GM12878 (cell line): ENCODE measurements at regions not wholly inside any gene's neighbourhood (a gene's known extent, or its start where the extent isn't known, plus 50 kb on each side); places are given as distances from the start of the nearest gene placed in this dataset.

Source experiments
- ATAC-seq: fragments of 200-7000 bp; cut with Tn5 transposase; 3 replicates; pipeline ENCODE4 v1.9.1; 2020; ENCODE audit warnings: mild to moderate bottlenecking, moderate library complexity
- BruUV-seq: library from RNA; stranded (reverse); fragments of 400-500 nt; replicated peaks from 2 replicates; lab custom pipeline; 2021; lab: Mats Ljungman, UMichigan
- CTCF ChIA-PET: fragments of 300-600 bp; sonication (Branson Sonifier 250); formaldehyde crosslinking; extraction: SDS; loops from one replicate; lab custom pipeline; 2021; ENCODE audit warnings: inconsistent platforms; lab: Yijun Ruan, JAX
- POLR2A ChIA-PET: fragments of 350-600 bp; formaldehyde crosslinking; extraction: SDS; loops from one replicate; lab custom pipeline; 2021; ENCODE audit warnings: inconsistent platforms; lab: Charles Lee
- RAD21 ChIA-PET: fragments of 300-600 bp; sonication (Branson Sonifier 250); formaldehyde crosslinking; loops from one replicate; lab custom pipeline; 2023; ENCODE audit warnings: antibody characterized with exemption; ENCODE audit not compliant: unreplicated experiment; lab: Charles Lee
- SMC1A ChIA-PET: fragments of 300-600 bp; sonication (Branson Sonifier 250); formaldehyde crosslinking; loops from one replicate; lab custom pipeline; 2023; ENCODE audit not compliant: unreplicated experiment, uncharacterized antibody; lab: Charles Lee
- DNase-seq: peaks from one replicate; pipeline ENCODE4 v3.0.0-alpha.2; 2011; ENCODE audit warnings: low read depth, low spot score
- FAIRE-seq: peaks from 3 replicates; lab custom pipeline; 2011; peaks lifted over from hg19 to GRCh38; lab: Jason Lieb, UNC
- H2AFZ ChIP-seq: 2 replicates; pipeline ENCODE4 v1.6.0; 2011; ENCODE audit warnings: low read depth, low read length, control low read depth; ENCODE audit not compliant: control insufficient read depth
- H3K27ac ChIP-seq: 2 replicates; pipeline ENCODE4 v1.5.1; 2011; ENCODE audit warnings: control low read depth; ENCODE audit not compliant: control insufficient read depth, insufficient read depth
- H3K27me3 ChIP-seq, 2 experiments: replicated peaks in 1 of 2; 2 replicates each; pipeline versions ENCODE4 v1.6.0 to v1.6.1; 2011; ENCODE audit warnings: low read length in 1 of 2; ENCODE audit not compliant: control insufficient read depth in 2 of 2, insufficient read depth in 2 of 2
- H3K36me3 ChIP-seq, 2 experiments: 2 replicates each; pipeline ENCODE4 v1.5.1; 2011; ENCODE audit warnings: low read length in 1 of 2; ENCODE audit not compliant: control insufficient read depth in 2 of 2, insufficient read depth in 2 of 2
- H3K4me1 ChIP-seq: 2 replicates; pipeline ENCODE4 v1.6.1; 2011; ENCODE audit warnings: mild to moderate bottlenecking, low read length, moderate library complexity, mixed read lengths; ENCODE audit not compliant: control insufficient read depth, insufficient read depth
- H3K4me2 ChIP-seq: 2 replicates; pipeline ENCODE4 v1.6.0; 2011; ENCODE audit warnings: control low read depth; ENCODE audit not compliant: control insufficient read depth, insufficient read depth
- H3K4me3 ChIP-seq: fragments of 200-600 bp; sonication (generic); 2 replicates; pipeline ENCODE4 v1.5.1; 2016
- H3K79me2 ChIP-seq: 2 replicates; pipeline ENCODE4 v1.6.0; 2011; ENCODE audit warnings: low read length; ENCODE audit not compliant: control insufficient read depth, insufficient read depth
- H3K9ac ChIP-seq: 2 replicates; pipeline ENCODE4 v1.8.0; 2011; ENCODE audit warnings: low read length, control low read depth, mixed read lengths; ENCODE audit not compliant: control insufficient read depth, insufficient read depth
- H3K9me3 ChIP-seq: replicated peaks from 3 replicates; pipeline ENCODE4 v1.5.1; 2011; ENCODE audit warnings: mild to moderate bottlenecking, low read length; ENCODE audit not compliant: control insufficient read depth, insufficient read depth
- H4K20me1 ChIP-seq: 2 replicates; pipeline ENCODE4 v1.6.0; 2011; ENCODE audit not compliant: control insufficient read depth, insufficient read depth
- ATF7 ChIP-seq: fragments of 450-650 bp; IDR thresholded peaks from 2 replicates; pipeline ENCODE4 v1.6.1; 2016; ENCODE audit warnings: low read depth, mild to moderate bottlenecking
- BMI1 ChIP-seq: fragments of 450-650 bp; IDR thresholded peaks from 2 replicates; pipeline ENCODE4 v1.6.1; 2016; ENCODE audit warnings: mild to moderate bottlenecking, moderate library complexity, borderline replicate concordance
- CREM ChIP-seq: IDR thresholded peaks from 2 replicates; pipeline ENCODE4 v1.6.1; 2014; ENCODE audit warnings: antibody characterized with exemption, low read depth
- DPF2 ChIP-seq: fragments of 450-650 bp; IDR thresholded peaks from 2 replicates; pipeline ENCODE4 v1.6.1; 2017; ENCODE audit warnings: mild to moderate bottlenecking
- ETV6 ChIP-seq, 2 experiments: fragments of 450-650 bp in 1 of 2; IDR thresholded peaks in 1 of 2; conservative IDR thresholded peaks in 1 of 2; 2 replicates each; pipeline ENCODE4 v1.6.1; 2014; ENCODE audit warnings: antibody characterized with exemption in 1 of 2, borderline replicate concordance in 1 of 2, low read depth in 1 of 2, mild to moderate bottlenecking in 1 of 2, moderate library complexity in 1 of 2
- EZH2 ChIP-seq: IDR thresholded peaks from 2 replicates; pipeline ENCODE4 v1.6.1; 2012; ENCODE audit warnings: low read depth, mild to moderate bottlenecking, control low read depth, inconsistent platforms, low read length, borderline replicate concordance; ENCODE audit not compliant: control insufficient read depth
- FOS ChIP-seq: IDR thresholded peaks from 3 replicates; pipeline ENCODE4 v1.6.1; 2011; ENCODE audit warnings: borderline replicate concordance; ENCODE audit not compliant: insufficient read length; ENCODE audit errors: extremely low read depth
- HCFC1 ChIP-seq: fragments of 150-350 bp; IDR thresholded peaks from 2 replicates; pipeline ENCODE4 v1.6.1; 2014; ENCODE audit warnings: low read length
- PML ChIP-seq: IDR thresholded peaks from 2 replicates; pipeline ENCODE4 v1.6.1; 2012; ENCODE audit warnings: low read length, inconsistent platforms
- RFX5 ChIP-seq: IDR thresholded peaks from 2 replicates; pipeline ENCODE4 v1.6.1; 2011; ENCODE audit warnings: low read depth, low read length, improper control_type of control experiment
- ZNF217 ChIP-seq: fragments of 450-650 bp; IDR thresholded peaks from 2 replicates; pipeline ENCODE4 v1.6.1; 2017; ENCODE audit warnings: antibody characterized with exemption, mild to moderate bottlenecking
- WGBS: methylation state at CpG from one replicate; pipeline ENCODE4 v1.1.6; 2016; ENCODE audit warnings: low lambda C conversion rate; ENCODE audit not compliant: insufficient replicate concordance, insufficient coverage; ENCODE audit errors: missing lambda C conversion rate; 5-methylcytosine and 5-hydroxymethylcytosine counted together
- in situ Hi-C: fragments of 300-500 bp; cut with MboI; formaldehyde crosslinking; loops from 9 replicates; pipeline ENCODE4 v1.14.3; 2018; ENCODE audit warnings: mixed read lengths
- intact Hi-C: fragments of 100-400 bp; cut with micrococcal nuclease; formaldehyde crosslinking; loops from one replicate; pipeline ENCODE4 v1.14.2; 2022; ENCODE audit not compliant: unreplicated experiment
- TF ChIP-seq, protein P1 (sequence below): IDR thresholded peaks from 2 replicates; pipeline ENCODE4 v1.6.1; 2012; ENCODE audit warnings: low read depth, low read length, improper control_type of control experiment
- TF ChIP-seq, protein P2 (sequence below): IDR thresholded peaks from 2 replicates; pipeline ENCODE4 v1.6.1; 2012; ENCODE audit warnings: low read depth, low read length, improper control_type of control experiment

DNA sequence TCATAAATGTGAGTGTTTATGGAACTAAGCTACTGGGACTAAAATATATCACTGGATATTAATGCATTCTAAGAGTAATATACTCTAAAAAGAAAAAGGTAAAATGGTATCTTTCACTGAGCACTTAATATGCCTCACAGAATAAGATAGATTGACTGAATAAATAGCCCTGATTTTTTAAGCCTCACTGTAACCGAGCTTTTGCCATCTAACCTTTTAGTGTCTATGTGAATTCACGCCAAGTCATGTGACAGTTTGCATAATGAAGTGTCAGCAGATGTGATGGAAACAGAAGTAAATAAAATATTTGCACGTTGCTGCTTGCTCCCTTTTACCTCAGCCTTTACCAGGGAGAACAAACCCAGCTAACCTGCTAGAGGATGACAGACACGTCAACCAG lies 119.7 kb upstream of the NWD2 start:
- no peak for ATAC-seq
- intact Hi-C loops, result no loop called here
- no peak for FAIRE-seq

More for the DNA sequence above, 119.7 kb upstream of the NWD2 start:
- Histone ChIP-seq H3K9me3 (no peaks in the 10 kb centered on the region), H3K4me2 (no peak overlapping the region), H2AFZ (no peak overlapping the region), H3K79me2 (no peaks in the 10 kb centered on the region), H3K27ac (no peak overlapping the region), H3K36me3 (no peaks in the 10 kb centered on the region), H4K20me1 (no peaks in the 10 kb centered on the region), H3K4me1 (no peaks in the 10 kb centered on the region), H3K9ac (no peak overlapping the region), H3K27me3 (no peaks in the 10 kb centered on the region), H3K4me3 (no peak overlapping the region)
- RAD21 ChIA-PET, result no interaction called here
- 2% methylated on average over 4 of the region's 4 CpGs for WGBS
- CTCF ChIA-PET, result no interaction called here
- no TSS peak for BruUV-seq
- POLR2A ChIA-PET, result no interaction called here
- SMC1A ChIA-PET, result interaction anchor here (1.0 to 1.1 kb wide), 3 partner anchors 9 to 252 kb away, joined by 4 read pairs; no protein-coding TSS in a partner anchor
- no peak for DNase-seq
- TF ChIP-seq, protein P1, sequence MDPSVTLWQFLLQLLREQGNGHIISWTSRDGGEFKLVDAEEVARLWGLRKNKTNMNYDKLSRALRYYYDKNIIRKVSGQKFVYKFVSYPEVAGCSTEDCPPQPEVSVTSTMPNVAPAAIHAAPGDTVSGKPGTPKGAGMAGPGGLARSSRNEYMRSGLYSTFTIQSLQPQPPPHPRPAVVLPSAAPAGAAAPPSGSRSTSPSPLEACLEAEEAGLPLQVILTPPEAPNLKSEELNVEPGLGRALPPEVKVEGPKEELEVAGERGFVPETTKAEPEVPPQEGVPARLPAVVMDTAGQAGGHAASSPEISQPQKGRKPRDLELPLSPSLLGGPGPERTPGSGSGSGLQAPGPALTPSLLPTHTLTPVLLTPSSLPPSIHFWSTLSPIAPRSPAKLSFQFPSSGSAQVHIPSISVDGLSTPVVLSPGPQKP, result no peak
- TF ChIP-seq PML, result no peak
- TF ChIP-seq FOS, result no peak
- no peak for TF ChIP-seq CREM
- TF ChIP-seq ETV6 (conservative IDR thresholded peaks at IDR 0.05 in 1 of 2, IDR thresholded peaks at IDR 0.05 in 1 of 2; ENCODE audit: borderline replicate concordance in 1 of 2, low read depth in 1 of 2), result no peak
- no peak for TF ChIP-seq BMI1
- TF ChIP-seq ATF7, result no peak
- no peak for TF ChIP-seq EZH2
- TF ChIP-seq, protein P2, sequence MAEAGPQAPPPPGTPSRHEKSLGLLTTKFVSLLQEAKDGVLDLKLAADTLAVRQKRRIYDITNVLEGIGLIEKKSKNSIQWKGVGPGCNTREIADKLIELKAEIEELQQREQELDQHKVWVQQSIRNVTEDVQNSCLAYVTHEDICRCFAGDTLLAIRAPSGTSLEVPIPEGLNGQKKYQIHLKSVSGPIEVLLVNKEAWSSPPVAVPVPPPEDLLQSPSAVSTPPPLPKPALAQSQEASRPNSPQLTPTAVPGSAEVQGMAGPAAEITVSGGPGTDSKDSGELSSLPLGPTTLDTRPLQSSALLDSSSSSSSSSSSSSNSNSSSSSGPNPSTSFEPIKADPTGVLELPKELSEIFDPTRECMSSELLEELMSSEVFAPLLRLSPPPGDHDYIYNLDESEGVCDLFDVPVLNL, result no peak
- no peak for TF ChIP-seq ZNF217
- TF ChIP-seq HCFC1, result no peak
- no peak for TF ChIP-seq RFX5
- TF ChIP-seq DPF2, result no peak
- in situ Hi-C loops, result no loop called here
